AG04449 (cell line): ENCODE measurements at regions not wholly inside any gene's neighbourhood (a gene's known extent, or its start where the extent isn't known, plus 50 kb on each side); places are given as distances from the start of the nearest gene placed in this dataset.

Experiments
- CTCF ChIA-PET: fragments of 350-600 bp; formaldehyde crosslinking; extraction: SDS; loops from one replicate; lab custom pipeline; 2021; ENCODE audit warnings: antibody characterized with exemption; lab: Yijun Ruan, JAX
- POLR2A ChIA-PET: fragments of 400-600, 350-600 bp; formaldehyde crosslinking; extraction: SDS; loops from one replicate; lab custom pipeline; 2020; ENCODE audit warnings: antibody characterized with exemption, inconsistent platforms; lab: Yijun Ruan, JAX
- DNase-seq: peaks from one replicate; pipeline ENCODE4 v3.0.0-alpha.2; 2010; ENCODE audit warnings: low read depth, low spot score
- H3K4me3 ChIP-seq: 2 replicates; pipeline ENCODE4 v1.5.1; 2011; ENCODE audit warnings: low read depth, mild to moderate bottlenecking, control low read depth, low read length
- CTCF ChIP-seq: IDR thresholded peaks from one replicate; pipeline ENCODE4 v1.5.1; 2011; ENCODE audit warnings: mild to moderate bottlenecking, moderate library complexity, low read length, control low read depth, inconsistent platforms; ENCODE audit not compliant: insufficient read depth; ENCODE audit errors: missing control alignments

DNA sequence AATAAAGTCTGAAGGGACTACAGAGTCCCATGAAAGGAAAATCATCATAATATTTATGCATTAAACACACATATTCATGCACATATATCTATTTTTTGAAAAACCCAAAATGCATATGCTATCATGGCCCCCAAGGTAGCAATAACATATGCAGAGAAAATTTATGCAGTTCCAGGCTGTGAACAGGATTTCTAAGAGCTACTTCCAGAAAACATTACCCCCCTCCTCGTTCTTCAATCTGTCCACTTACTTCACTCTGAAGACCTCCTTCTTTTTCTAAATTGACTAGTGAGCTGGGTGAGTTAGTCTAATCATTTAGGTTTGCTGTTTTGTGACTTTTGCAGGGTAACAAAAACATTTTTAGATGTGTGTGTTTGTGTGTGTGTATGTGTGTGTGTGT is 376.4 kb upstream of the ZEB2 start:
- no peak for DNase-seq
- ChIA-PET CTCF (no interaction called here), POLR2A (no interaction called here)
- TF ChIP-seq CTCF, result no peak
- H3K4me3 ChIP-seq, result no peak overlapping the region

DNA sequence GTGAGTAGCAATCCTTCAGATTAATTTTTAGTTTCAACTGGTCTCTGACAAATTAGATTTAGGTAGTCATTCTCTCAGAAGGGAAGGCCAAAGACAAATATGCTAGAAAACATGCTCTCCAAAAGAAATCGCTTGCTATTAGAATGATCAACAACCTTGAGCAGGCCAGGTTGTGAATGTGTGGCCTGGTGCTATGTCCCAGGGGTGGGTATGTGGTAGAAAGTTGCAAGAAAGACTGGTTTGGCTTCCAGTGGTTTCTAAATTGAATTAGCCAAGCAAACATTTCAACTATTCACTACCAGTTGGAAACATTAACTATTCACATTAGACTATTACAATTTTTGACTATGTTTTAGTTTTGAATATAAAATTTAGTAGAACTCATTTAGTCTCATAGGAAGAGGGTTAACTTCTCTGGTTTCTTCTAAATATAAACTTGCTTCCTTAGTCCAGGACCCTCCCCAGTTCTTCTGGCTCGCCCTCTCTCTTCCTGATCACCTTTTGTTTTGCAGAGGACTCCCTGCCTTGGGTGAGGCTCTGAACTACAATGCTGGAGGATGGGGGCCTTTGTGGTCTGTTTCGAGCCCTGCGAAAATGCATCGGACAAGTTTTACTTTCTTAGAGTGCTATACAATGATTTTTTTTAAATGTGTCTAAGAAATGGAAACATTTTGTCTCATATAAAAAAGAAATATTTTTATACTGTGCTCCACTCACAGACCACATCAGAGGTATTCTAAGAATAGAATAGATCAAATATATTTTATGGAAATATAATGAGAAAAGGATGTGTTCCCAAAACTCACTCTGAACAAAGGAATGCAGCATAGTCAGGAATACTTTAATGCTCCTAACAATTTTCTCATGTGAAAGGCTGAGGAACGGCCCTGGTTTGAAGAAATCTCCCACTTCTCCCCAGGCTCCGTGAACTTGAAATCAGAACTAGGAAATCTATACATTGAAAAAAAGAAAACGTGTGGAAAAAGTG is 375.0 kb upstream of the ZEB2 start:
- TF ChIP-seq CTCF, result no peak
- POLR2A ChIA-PET, result no interaction called here
- H3K4me3 ChIP-seq, result no peak overlapping the region
- CTCF ChIA-PET, result no interaction called here
- no peak for DNase-seq

- ChIA-PET CTCF (no interaction called here), POLR2A (no interaction called here)
- no peak overlapping the region for H3K4me3 ChIP-seq
- no peak for TF ChIP-seq CTCF
- no peak for DNase-seq
Observed at GRCh38 chr2:144893464-144893863, 373.5 kb upstream of the ZEB2 start.

GRCh38 chr2:144890828-144891227 is 370.9 kb upstream of the ZEB2 start:
- ChIA-PET POLR2A (no interaction called here), CTCF (interaction anchor here (1.5 to 1.9 kb wide), 2 partner anchors 9 to 369 kb away, joined by 3 to 4 read pairs; no protein-coding TSS in a partner anchor)
- no peak for DNase-seq
- H3K4me3 ChIP-seq, result no peak overlapping the region
- TF ChIP-seq CTCF, result peak; percentile 0

- H3K4me3 ChIP-seq, result no peak overlapping the region
- ChIA-PET POLR2A (no interaction called here), CTCF (no interaction called here)
- no peak for DNase-seq
- TF ChIP-seq CTCF, result no peak
Observed at GRCh38 chr2:144889348-144889747, 369.4 kb upstream of the ZEB2 start.

- no peak for DNase-seq
- CTCF ChIA-PET, result interaction anchor here (0.8 kb wide), 1 partner anchor 9 kb away, joined by 3 read pairs; no protein-coding TSS in a partner anchor
- H3K4me3 ChIP-seq, result no peak overlapping the region
- TF ChIP-seq CTCF, result no peak
- POLR2A ChIA-PET, result no interaction called here
Observed at GRCh38 chr2:144886862-144887261, 366.9 kb upstream of the ZEB2 start.
